IMR-90 (cell line): ENCODE measurements at regions not wholly inside any gene's neighbourhood (a gene's known extent, or its start where the extent isn't known, plus 50 kb on each side); places are given as distances from the start of the nearest gene placed in this dataset.

Experiments used
- BHLHE40 ChIP-seq: fragments of 150-350 bp; IDR thresholded peaks from 2 replicates; pipeline ENCODE4 v1.6.1; 2016; ENCODE audit warnings: mild to moderate bottlenecking, low read depth, low read length
- FOS ChIP-seq: fragments of 150-350 bp; IDR thresholded peaks from 2 replicates; pipeline ENCODE4 v1.6.1; 2016; ENCODE audit warnings: low read depth, low read length
- MAFK ChIP-seq: IDR thresholded peaks from 2 replicates; pipeline ENCODE4 v1.6.1; 2012; ENCODE audit warnings: low read depth, low read length, improper control_type of control experiment
- MAZ ChIP-seq: IDR thresholded peaks from 2 replicates; pipeline ENCODE4 v1.6.1; 2012; ENCODE audit warnings: low read depth, mild to moderate bottlenecking, low read length, improper control_type of control experiment, moderate library complexity, borderline replicate concordance
- POLR2A ChIP-seq: IDR thresholded peaks from 2 replicates; pipeline ENCODE4 v1.6.1; 2012; ENCODE audit warnings: mild to moderate bottlenecking, low read depth, low read length
- RAD21 ChIP-seq: IDR thresholded peaks from 2 replicates; pipeline ENCODE4 v1.6.1; 2012; ENCODE audit warnings: low read length, improper control_type of control experiment
- RFX5 ChIP-seq: IDR thresholded peaks from 2 replicates; pipeline ENCODE4 v1.8.0; 2012; ENCODE audit warnings: low read depth, mild to moderate bottlenecking, low read length, moderate library complexity
- SMC3 ChIP-seq: fragments of 150-350 bp; IDR thresholded peaks from 2 replicates; pipeline ENCODE4 v1.6.1; 2016; ENCODE audit warnings: low read depth, mild to moderate bottlenecking, antibody characterized with exemption, low read length, moderate library complexity
- TF ChIP-seq, protein P1 (sequence below): conservative IDR thresholded peaks from 2 replicates; pipeline ENCODE4 v1.5.1; 2012; ENCODE audit warnings: mild to moderate bottlenecking, low read depth, low read length, improper control_type of control experiment
- TF ChIP-seq, protein P2 (sequence below): fragments of 150-350 bp; IDR thresholded peaks from 2 replicates; pipeline ENCODE4 v1.6.1; 2017; ENCODE audit warnings: mild to moderate bottlenecking, antibody characterized with exemption, low read length, low read depth

DNA sequence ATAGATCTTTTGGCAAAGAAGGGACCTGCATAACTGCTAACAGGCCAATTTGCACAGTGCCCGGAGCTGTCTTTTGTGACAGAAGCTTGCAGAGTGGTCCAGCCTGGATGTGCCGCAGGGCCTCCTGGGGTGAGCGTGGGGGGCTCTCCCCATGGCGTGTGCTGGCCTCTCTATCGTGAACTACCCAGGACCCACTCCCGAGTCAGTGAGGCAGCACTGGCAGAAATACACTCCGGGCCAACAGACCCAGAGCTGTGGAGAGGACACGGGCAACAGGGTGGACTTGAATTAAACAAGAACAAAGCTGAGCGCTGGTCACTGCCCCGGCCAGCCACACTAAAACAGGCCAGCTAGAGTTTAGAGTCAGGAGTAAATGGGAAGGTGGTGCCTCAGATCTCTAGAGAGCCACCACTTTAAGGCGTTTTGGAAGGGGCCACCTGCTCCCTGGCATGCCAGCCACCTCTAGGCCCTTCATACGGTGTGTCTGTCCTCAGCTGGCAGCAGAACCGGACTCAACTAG, 152.1 kb downstream of the KLF13 start:
- TF ChIP-seq POLR2A (no peak), BHLHE40 (no peak), FOS (no peak), SMC3 (no peak), RFX5 (no peak), RAD21 (no peak), MAZ (no peak), MAFK (no peak)
- TF ChIP-seq, protein P1, sequence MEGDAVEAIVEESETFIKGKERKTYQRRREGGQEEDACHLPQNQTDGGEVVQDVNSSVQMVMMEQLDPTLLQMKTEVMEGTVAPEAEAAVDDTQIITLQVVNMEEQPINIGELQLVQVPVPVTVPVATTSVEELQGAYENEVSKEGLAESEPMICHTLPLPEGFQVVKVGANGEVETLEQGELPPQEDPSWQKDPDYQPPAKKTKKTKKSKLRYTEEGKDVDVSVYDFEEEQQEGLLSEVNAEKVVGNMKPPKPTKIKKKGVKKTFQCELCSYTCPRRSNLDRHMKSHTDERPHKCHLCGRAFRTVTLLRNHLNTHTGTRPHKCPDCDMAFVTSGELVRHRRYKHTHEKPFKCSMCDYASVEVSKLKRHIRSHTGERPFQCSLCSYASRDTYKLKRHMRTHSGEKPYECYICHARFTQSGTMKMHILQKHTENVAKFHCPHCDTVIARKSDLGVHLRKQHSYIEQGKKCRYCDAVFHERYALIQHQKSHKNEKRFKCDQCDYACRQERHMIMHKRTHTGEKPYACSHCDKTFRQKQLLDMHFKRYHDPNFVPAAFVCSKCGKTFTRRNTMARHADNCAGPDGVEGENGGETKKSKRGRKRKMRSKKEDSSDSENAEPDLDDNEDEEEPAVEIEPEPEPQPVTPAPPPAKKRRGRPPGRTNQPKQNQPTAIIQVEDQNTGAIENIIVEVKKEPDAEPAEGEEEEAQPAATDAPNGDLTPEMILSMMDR: no peak
- TF ChIP-seq, protein P2, sequence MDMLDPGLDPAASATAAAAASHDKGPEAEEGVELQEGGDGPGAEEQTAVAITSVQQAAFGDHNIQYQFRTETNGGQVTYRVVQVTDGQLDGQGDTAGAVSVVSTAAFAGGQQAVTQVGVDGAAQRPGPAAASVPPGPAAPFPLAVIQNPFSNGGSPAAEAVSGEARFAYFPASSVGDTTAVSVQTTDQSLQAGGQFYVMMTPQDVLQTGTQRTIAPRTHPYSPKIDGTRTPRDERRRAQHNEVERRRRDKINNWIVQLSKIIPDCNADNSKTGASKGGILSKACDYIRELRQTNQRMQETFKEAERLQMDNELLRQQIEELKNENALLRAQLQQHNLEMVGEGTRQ: no peak
